B cell (primary cell): ENCODE measurements at regions not wholly inside any gene's neighbourhood (a gene's known extent, or its start where the extent isn't known, plus 50 kb on each side); places are given as distances from the start of the nearest gene placed in this dataset.

ENCODE experiments used
- ATAC-seq: fragments of 200-7000 bp; cut with Tn5 transposase; one replicate; pipeline ENCODE4 v1.10.0; 2021; ENCODE audit warnings: low read depth, mild to moderate bottlenecking, moderate number of reproducible peaks, moderate library complexity
- CTCF ChIA-PET: fragments of 350-600 bp; sonication (Branson Sonifier 250); formaldehyde crosslinking; loops from one replicate; lab custom pipeline; 2021; ENCODE audit warnings: antibody characterized with exemption, inconsistent platforms; lab: Charles Lee
- POLR2A ChIA-PET: fragments of 350-600 bp; sonication (Branson Sonifier 250); formaldehyde crosslinking; loops from one replicate; lab custom pipeline; 2021; ENCODE audit warnings: antibody characterized with exemption; lab: Charles Lee
- DNase-seq: peaks from one replicate; pipeline ENCODE4 v3.0.0; 2013
- H2AFZ ChIP-seq: 2 replicates; pipeline ENCODE4 v1.6.1; 2012; ENCODE audit warnings: mild to moderate bottlenecking, low read depth, low read length; ENCODE audit not compliant: insufficient read depth, poor library complexity, severe bottlenecking
- H3K27ac ChIP-seq, 2 donors: 1 replicate in 1 of 2; 2 replicates in 1 of 2; pipeline ENCODE4 v1.5.1; 2012 to 2013; ENCODE audit warnings: low read length in 2 of 2, mild to moderate bottlenecking in 2 of 2, moderate library complexity in 1 of 2
- H3K27me3 ChIP-seq, 4 experiments: fragments of 200-600 bp in 1 of 4; sonication (generic) in 1 of 4; replicated peaks in 1 of 4; 1 replicate in 2 of 4; 2 replicates in 2 of 4; pipeline versions ENCODE4 v1.6.1 to v1.7.0; 2013 to 2016; ENCODE audit warnings: low read length in 3 of 4, mild to moderate bottlenecking in 2 of 4, mixed read lengths in 1 of 4, moderate library complexity in 1 of 4; ENCODE audit not compliant: insufficient read depth in 4 of 4, control insufficient read depth in 3 of 4; ENCODE audit errors: control extremely low read depth in 1 of 4
- H3K36me3 ChIP-seq, 2 experiments: replicated peaks in 1 of 2; 1 replicate in 1 of 2; 2 replicates in 1 of 2; pipeline versions ENCODE4 v1.6.1 to v1.7.1; 2013; ENCODE audit warnings: low read length in 1 of 2; ENCODE audit not compliant: insufficient read depth in 2 of 2, control insufficient read depth in 1 of 2; ENCODE audit errors: control extremely low read depth in 1 of 2, extremely low read depth in 1 of 2
- H3K4me1 ChIP-seq, 2 donors: fragments of 200-600 bp in 1 of 2; sonication (generic) in 1 of 2; 1 replicate in 1 of 2; 2 replicates in 1 of 2; pipeline versions ENCODE4 v1.5.1 to v1.6.1; 2013 to 2017; ENCODE audit warnings: low read length in 2 of 2; ENCODE audit not compliant: control insufficient read depth in 2 of 2, insufficient read depth in 2 of 2
- H3K4me2 ChIP-seq: replicated peaks from 2 replicates; pipeline ENCODE3; 2012; ENCODE audit warnings: mild to moderate bottlenecking, low read depth, low read length; ENCODE audit not compliant: poor library complexity, severe bottlenecking
- H3K4me3 ChIP-seq, 5 experiments: fragments of 200-600 bp in 1 of 5; sonication (generic) in 1 of 5; 1 replicate in 3 of 5; 2 replicates in 2 of 5; pipeline versions ENCODE4 v1.5.1 to v1.7.0; 2011 to 2016; ENCODE audit warnings: low read length in 4 of 5, mild to moderate bottlenecking in 4 of 5, low read depth in 2 of 5, control low read depth in 1 of 5, moderate library complexity in 1 of 5; ENCODE audit not compliant: insufficient read depth in 1 of 5; ENCODE audit errors: control extremely low read depth in 1 of 5, extremely low read depth in 1 of 5
- H3K79me2 ChIP-seq: fragments of 200-600 bp; sonication (generic); one replicate; pipeline ENCODE4 v1.6.0; 2016; ENCODE audit warnings: low read length; ENCODE audit not compliant: control insufficient read depth, insufficient read depth
- H3K9ac ChIP-seq: fragments of 200-600 bp; sonication (generic); 2 replicates; pipeline ENCODE4 v1.6.1; 2017; ENCODE audit warnings: mild to moderate bottlenecking, low read length, moderate library complexity
- H3K9me3 ChIP-seq, 3 donors: one replicate each; pipeline versions ENCODE4 v1.6.1 to v1.7.1; 2013; ENCODE audit warnings: low read length in 2 of 3; ENCODE audit not compliant: control insufficient read depth in 2 of 3, insufficient read depth in 1 of 3; ENCODE audit errors: control extremely low read depth in 1 of 3
- H4K20me1 ChIP-seq: 2 replicates; pipeline ENCODE4 v1.6.0; 2012; ENCODE audit warnings: mild to moderate bottlenecking, low read length; ENCODE audit not compliant: insufficient read depth, control insufficient read depth, poor library complexity, severe bottlenecking
- H3K27ac Mint-ChIP-seq: one replicate; pipeline ENCODE4 v1.8.0; 2021; ENCODE audit warnings: mixed read lengths
- H3K27me3 Mint-ChIP-seq: one replicate; pipeline ENCODE4 v1.8.0; 2021; ENCODE audit warnings: mixed read lengths
- H3K4me1 Mint-ChIP-seq: one replicate; pipeline ENCODE4 v1.8.0; 2021; ENCODE audit warnings: mixed read lengths
- H3K4me3 Mint-ChIP-seq: one replicate; pipeline ENCODE4 v1.8.0; 2021; ENCODE audit warnings: mixed read lengths
- H3K9me3 Mint-ChIP-seq: one replicate; pipeline ENCODE4 v1.8.0; 2022; ENCODE audit warnings: mixed read lengths; ENCODE audit not compliant: insufficient read depth
- EZH2 ChIP-seq: IDR thresholded peaks from 2 replicates; pipeline ENCODE4 v1.6.1; 2012; ENCODE audit warnings: borderline replicate concordance, low read depth, mild to moderate bottlenecking, moderate library complexity, low read length; ENCODE audit not compliant: insufficient read depth, poor library complexity, severe bottlenecking
- WGBS: methylation state at CpG from one replicate; pipeline ENCODE4 v1.1.5; 2013; ENCODE audit warnings: missing lambda C conversion rate; ENCODE audit not compliant: insufficient coverage; 5-methylcytosine and 5-hydroxymethylcytosine counted together
- intact Hi-C: fragments of 100-400 bp; cut with micrococcal nuclease; formaldehyde crosslinking; loops from one replicate; pipeline ENCODE4 v1.10.0; 2022
- TF ChIP-seq, protein P1 (sequence below): fragments of 200-600 bp; IDR thresholded peaks from one replicate; pipeline ENCODE4 v1.8.0; 2022; ENCODE audit warnings: antibody characterized with exemption, mild to moderate bottlenecking

DNA sequence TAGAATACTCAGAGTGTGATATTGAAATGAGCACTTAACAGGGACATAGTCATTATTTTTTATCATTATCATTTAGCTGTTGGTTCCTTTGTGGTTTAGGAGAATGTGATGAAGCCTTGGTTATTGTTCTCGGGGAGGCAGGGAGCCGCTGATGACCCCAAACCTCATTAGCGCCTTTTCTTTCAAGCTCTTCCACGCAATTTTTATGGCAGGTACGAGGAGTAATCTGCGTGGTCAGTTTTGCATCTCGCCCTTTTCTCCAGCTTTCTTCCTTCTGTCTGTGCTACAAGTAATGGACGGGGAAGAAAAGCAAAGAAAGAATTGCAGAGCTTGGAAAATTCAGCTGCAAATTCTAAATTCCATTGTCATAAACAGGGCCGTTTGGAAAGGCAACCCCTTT, 338.4 kb downstream of the GLRX3 start:
- Histone ChIP-seq H3K9me3 (peaks cover 0 to 28% (median 0%) of the 10 kb centered on the region in 3 donors), H2AFZ (no peak overlapping the region), H3K4me2 (no peak overlapping the region), H3K79me2 (no peaks in the 10 kb centered on the region), H3K9ac (no peak overlapping the region), H3K36me3 (no peaks in the 10 kb centered on the region), H4K20me1 (no peaks in the 10 kb centered on the region), H3K4me1 (no peaks in the 10 kb centered on the region), H3K27me3 (no peaks in the 10 kb centered on the region), H3K27ac (no peak overlapping the region), H3K4me3 (no peak overlapping the region)
- intact Hi-C loops: no loop called here
- Mint-ChIP-seq H3K9me3 (peaks cover 1% of the 10 kb centered on the region), H3K4me1 (no peaks in the 10 kb centered on the region), H3K27me3 (no peaks in the 10 kb centered on the region), H3K27ac (no peak overlapping the region), H3K4me3 (no peak overlapping the region)
- ChIA-PET POLR2A (no interaction called here), CTCF (no interaction called here)
- ATAC-seq (no peak), DNase-seq (no peak)
- no peak for TF ChIP-seq EZH2
- TF ChIP-seq, protein P1, sequence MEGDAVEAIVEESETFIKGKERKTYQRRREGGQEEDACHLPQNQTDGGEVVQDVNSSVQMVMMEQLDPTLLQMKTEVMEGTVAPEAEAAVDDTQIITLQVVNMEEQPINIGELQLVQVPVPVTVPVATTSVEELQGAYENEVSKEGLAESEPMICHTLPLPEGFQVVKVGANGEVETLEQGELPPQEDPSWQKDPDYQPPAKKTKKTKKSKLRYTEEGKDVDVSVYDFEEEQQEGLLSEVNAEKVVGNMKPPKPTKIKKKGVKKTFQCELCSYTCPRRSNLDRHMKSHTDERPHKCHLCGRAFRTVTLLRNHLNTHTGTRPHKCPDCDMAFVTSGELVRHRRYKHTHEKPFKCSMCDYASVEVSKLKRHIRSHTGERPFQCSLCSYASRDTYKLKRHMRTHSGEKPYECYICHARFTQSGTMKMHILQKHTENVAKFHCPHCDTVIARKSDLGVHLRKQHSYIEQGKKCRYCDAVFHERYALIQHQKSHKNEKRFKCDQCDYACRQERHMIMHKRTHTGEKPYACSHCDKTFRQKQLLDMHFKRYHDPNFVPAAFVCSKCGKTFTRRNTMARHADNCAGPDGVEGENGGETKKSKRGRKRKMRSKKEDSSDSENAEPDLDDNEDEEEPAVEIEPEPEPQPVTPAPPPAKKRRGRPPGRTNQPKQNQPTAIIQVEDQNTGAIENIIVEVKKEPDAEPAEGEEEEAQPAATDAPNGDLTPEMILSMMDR: no peak
- 88% methylated on average over 9 of the region's 9 CpGs for WGBS

DNA sequence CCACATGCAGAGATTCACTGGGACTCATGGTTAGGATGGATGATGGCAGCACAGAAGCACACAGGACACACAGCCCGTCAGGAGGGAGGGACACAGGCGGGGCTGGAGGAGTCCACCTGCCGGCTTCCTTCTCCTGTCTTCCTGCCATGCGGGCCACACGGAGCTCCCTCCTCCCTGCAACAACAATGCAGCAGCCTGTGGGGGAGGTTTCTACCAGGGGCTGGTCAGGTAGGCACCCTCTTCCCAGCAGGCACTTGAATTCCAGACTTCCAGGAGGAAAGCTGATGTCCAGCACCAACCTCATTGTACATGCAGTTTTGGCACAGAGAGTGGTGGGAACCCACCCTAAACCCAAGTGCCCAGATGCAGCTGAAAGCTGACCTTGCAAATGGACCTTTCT, 341.2 kb downstream of the GLRX3 start:
- H2AFZ ChIP-seq: no peak overlapping the region
- DNase-seq: no peak
- TF ChIP-seq, protein P1: no peak
- TF ChIP-seq EZH2: no peak
- Mint-ChIP-seq H3K27ac (no peak overlapping the region), H3K9me3 (no peaks in the 10 kb centered on the region), H3K27me3 (no peaks in the 10 kb centered on the region), H3K4me3 (no peak overlapping the region), H3K4me1 (no peaks in the 10 kb centered on the region)
- CTCF ChIA-PET: no interaction called here
- H3K36me3 ChIP-seq: no peaks in the 10 kb centered on the region
- no peak for ATAC-seq
- no peaks in the 10 kb centered on the region for H3K79me2 ChIP-seq
- no peaks in the 10 kb centered on the region for H3K27me3 ChIP-seq
- H3K9ac ChIP-seq: no peak overlapping the region
- 86% methylated on average over 2 of the region's 5 CpGs for WGBS
- H3K27ac ChIP-seq: no peak overlapping the region
- H3K4me1 ChIP-seq: no peaks in the 10 kb centered on the region
- H3K9me3 ChIP-seq: peaks cover 0 to 27% (median 0%) of the 10 kb centered on the region in 3 donors
- H3K4me3 ChIP-seq: no peak overlapping the region
- no peaks in the 10 kb centered on the region for H4K20me1 ChIP-seq
- H3K4me2 ChIP-seq: no peak overlapping the region
- POLR2A ChIA-PET: no interaction called here
- intact Hi-C loops: no loop called here
